ENCODE measurements at regions not wholly inside any gene's neighbourhood (a gene's known extent, or its start where the extent isn't known, plus 50 kb on each side); places are given as distances from the start of the nearest gene placed in this dataset.

DNA sequence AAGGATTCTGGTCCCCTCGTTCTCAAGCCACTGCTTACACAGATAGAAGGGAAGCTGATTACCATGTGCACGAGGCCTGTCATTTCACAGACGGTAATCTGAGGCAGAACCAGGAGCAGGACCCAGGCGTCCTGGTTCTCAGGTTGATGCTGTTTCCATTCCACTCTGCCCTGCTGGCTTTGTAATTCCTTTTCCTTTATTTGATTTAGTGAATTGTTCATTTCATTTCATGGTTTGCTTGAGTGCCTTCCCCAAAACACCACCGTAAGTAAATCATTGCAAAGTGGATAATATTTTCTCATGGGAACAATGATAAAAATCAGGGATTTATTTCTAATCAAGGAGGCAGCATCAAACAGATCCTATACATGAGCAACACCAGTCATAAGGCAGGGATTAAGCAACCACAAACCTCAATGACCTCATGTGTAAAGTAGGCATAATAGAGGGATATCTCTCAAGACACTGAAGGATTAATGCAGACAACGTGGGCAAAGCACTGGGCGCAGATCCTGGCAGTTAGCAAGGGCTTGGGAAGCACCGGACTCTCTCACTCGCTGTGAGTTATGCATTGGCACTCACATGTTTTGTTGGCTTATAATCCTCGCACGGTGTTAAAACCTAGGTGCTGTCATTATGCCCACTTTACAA, 229.5 kb upstream of the FOXQ1 start:
- Histone ChIP-seq H3K4me3 (no peak overlapping the region), H3K9me3 (no peaks in the 10 kb centered on the region), H3K36me3 (no peaks in the 10 kb centered on the region), H3K27ac (no peak overlapping the region), H3K4me1 (no peaks in the 10 kb centered on the region), H3K27me3 (no peaks in the 10 kb centered on the region)
- DNase-seq (ENCODE audit: low spot score in 2 of 2): no peak
- TF ChIP-seq POLR2AphosphoS5 (IDR thresholded peaks at IDR 0.05) (no peak), POLR2A (IDR thresholded peaks at IDR 0.05) (no peak)
- TF ChIP-seq, protein P1, sequence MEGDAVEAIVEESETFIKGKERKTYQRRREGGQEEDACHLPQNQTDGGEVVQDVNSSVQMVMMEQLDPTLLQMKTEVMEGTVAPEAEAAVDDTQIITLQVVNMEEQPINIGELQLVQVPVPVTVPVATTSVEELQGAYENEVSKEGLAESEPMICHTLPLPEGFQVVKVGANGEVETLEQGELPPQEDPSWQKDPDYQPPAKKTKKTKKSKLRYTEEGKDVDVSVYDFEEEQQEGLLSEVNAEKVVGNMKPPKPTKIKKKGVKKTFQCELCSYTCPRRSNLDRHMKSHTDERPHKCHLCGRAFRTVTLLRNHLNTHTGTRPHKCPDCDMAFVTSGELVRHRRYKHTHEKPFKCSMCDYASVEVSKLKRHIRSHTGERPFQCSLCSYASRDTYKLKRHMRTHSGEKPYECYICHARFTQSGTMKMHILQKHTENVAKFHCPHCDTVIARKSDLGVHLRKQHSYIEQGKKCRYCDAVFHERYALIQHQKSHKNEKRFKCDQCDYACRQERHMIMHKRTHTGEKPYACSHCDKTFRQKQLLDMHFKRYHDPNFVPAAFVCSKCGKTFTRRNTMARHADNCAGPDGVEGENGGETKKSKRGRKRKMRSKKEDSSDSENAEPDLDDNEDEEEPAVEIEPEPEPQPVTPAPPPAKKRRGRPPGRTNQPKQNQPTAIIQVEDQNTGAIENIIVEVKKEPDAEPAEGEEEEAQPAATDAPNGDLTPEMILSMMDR (IDR thresholded peaks at IDR 0.05): no peak
- intact Hi-C loops (cut with DNase I; ENCODE audit: low total_unique reads): no loop called here

DNA sequence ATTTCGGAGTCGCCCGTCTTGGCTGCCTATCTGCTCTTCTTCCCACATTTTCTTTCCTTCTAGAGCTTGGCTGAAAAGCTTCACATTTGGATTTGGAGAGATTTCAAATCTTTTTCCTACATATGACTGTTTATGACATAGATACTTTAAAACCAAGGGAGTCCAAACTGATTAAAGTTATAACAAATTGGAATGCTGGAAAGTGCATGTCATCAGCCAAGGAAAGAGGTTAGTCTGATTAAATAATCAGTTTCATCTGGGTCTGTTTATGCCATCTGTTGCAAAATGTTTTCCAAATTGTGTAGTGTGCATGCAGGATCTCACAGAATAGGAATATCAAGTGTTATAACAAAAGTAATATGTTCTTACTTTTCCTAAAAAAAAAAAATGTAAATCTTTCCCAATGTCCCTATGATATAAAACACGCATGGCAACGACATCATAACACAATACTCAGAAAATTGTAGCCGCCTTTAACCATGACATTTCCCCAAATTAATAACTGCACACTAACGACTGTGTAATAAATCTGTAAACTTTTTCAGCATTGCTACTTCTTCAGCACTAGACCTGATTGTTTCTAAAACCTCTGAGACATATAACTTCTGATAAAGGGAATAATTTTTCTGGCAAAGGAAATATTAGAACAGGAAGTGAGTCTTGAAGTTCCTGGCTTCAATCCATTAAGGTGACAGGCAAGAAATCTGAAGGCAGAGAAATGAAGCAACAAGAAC, 230.2 kb upstream of the FOXQ1 start:
- no peak for DNase-seq (ENCODE audit: low spot score in 2 of 2)
- Histone ChIP-seq H3K4me3 (no peak overlapping the region), H3K9me3 (no peaks in the 10 kb centered on the region), H3K27me3 (no peaks in the 10 kb centered on the region), H3K36me3 (no peaks in the 10 kb centered on the region), H3K4me1 (no peaks in the 10 kb centered on the region), H3K27ac (no peak overlapping the region)
- TF ChIP-seq, protein P1 (IDR thresholded peaks at IDR 0.05): no peak
- TF ChIP-seq POLR2A (IDR thresholded peaks at IDR 0.05) (no peak), POLR2AphosphoS5 (IDR thresholded peaks at IDR 0.05) (no peak)
- intact Hi-C loops (cut with DNase I; ENCODE audit: low total_unique reads): no loop called here

DNA sequence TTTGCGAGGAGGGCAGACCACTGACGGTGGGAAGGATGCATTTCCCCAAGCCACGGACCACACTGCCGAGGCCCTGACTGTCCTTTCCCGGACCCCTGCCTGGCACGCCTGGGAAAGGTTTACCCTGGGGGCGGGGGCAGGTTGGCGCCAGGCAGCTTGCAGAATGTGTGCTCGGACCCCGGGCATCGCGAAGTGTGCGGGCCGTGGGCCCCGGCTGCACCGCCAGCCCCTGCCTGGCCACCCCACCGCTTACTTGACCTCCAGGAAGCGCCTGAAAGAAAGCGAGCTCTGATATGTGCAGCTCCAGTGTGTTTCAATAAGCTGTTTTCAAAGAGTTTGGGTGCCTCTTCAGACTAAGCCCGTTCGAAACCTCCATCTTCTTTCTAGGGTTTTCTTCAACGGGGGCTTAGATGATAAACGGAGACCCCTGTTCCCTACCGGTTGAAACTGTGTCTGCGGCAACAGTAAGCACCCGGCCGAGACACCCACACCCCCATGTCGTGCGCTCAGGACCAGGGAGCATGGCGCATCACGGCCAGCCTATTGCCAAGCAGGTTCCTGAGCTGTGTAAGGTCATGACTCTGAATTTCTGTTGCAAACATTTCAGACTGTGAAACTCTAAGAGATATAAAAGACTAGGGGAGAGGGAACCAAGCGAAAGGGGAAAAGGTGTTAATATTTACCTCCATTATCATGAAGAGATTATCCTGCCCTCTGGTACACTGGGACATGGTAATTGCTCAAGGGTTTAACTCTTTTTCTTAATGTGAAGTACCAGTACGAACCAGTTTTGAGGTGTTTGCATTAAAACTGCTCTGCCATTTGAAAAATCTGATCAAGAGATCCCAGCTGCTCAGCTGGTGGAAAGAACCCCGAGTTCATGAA, 231.2 kb upstream of the FOXQ1 start:
- H3K36me3 ChIP-seq: no peaks in the 10 kb centered on the region

DNA sequence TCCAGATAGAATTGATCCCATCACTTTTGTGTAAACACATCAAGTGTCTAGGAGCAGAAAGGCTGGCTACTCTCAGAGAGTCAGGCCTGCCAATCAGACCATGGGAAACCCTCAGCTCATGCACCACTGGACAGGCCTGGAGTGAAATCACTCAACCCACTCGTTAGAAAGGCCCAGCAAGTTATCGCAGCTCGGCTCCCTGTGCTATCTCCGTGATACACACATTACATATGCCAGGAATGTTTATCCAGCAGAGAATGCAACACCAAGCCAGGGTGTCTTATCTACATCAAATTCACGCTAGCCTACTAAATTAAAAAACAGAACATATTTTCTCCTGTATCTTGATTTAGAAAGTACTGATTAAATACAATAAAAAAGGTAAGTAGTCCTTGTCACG, 232.4 kb upstream of the FOXQ1 start:
- Histone ChIP-seq H3K9me3 (no peaks in the 10 kb centered on the region), H3K27me3 (no peaks in the 10 kb centered on the region), H3K36me3 (no peaks in the 10 kb centered on the region), H3K4me1 (no peaks in the 10 kb centered on the region), H3K4me3 (no peak overlapping the region), H3K27ac (no peak overlapping the region)
- no peak for TF ChIP-seq POLR2AphosphoS5 (IDR thresholded peaks at IDR 0.05)
- TF ChIP-seq POLR2A (IDR thresholded peaks at IDR 0.05): no peak
- TF ChIP-seq, protein P1 (IDR thresholded peaks at IDR 0.05): no peak
- DNase-seq (ENCODE audit: low spot score in 2 of 2): no peak
- intact Hi-C loops (cut with DNase I; ENCODE audit: low total_unique reads): no loop called here

More for the DNA sequence above, 231.2 kb upstream of the FOXQ1 start:
- no peaks in the 10 kb centered on the region for H3K4me1 ChIP-seq
- no peaks in the 10 kb centered on the region for H3K9me3 ChIP-seq
- H3K4me3 ChIP-seq: no peak overlapping the region
- TF ChIP-seq POLR2A (IDR thresholded peaks at IDR 0.05) (no peak), POLR2AphosphoS5 (IDR thresholded peaks at IDR 0.05) (no peak)
- TF ChIP-seq, protein P1 (IDR thresholded peaks at IDR 0.05): no peak
- no peaks in the 10 kb centered on the region for H3K27me3 ChIP-seq
- intact Hi-C loops (cut with DNase I; ENCODE audit: low total_unique reads): no loop called here
- DNase-seq (ENCODE audit: low spot score in 2 of 2): no peak
- H3K27ac ChIP-seq: no peak overlapping the region

All from breast epithelium (tissue), 4 donors.